GM21576 (cell line): ENCODE measurements at regions not wholly inside any gene's neighbourhood (a gene's known extent, or its start where the extent isn't known, plus 50 kb on each side); places are given as distances from the start of the nearest gene placed in this dataset.
"Not testable (repeated sequence)": the region's sequence is repeated elsewhere in the genome, so short reads cannot be mapped to it uniquely, and the experiment has no call there.

ENCODE experiments used
- ATAC-seq: cut with Tn5 transposase; IDR thresholded peaks from one replicate; pipeline ENCODE4 v1.9.1; 2021; ENCODE audit warnings: mild to moderate bottlenecking, moderate library complexity; ENCODE audit not compliant: unreplicated experiment

DNA sequence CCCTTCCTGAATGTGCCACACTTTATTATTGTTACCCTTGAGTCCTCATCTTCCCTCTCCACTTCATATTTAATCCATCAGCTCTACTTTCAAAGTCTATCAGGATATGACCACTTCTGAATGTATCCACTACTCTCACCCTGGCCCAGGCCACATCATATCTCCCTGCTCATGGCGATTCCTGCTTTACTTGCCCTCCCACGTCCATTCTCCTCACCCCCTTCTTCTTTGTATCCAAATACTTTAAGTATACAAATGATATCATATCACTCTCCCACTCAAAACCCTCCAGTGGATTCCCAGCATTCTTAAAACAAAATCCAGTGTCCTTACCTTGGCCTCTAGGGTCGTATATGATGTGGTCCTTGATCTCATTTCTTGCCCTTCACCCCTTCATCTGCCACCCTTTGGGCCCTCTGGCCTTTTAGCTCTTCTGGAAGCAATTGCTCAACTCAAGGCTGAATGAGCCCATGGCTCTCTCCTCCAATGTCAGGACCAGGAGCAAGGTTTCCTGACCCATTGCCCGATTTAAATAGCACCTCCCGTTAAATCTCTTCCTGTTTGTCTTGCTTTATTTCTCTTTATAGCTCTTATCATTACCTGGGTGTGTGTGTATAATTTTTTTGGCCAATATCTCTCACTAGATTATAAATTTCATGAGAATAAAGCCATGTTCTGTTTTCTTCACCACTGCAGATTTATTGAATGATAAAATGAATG is 205.9 kb upstream of the ECI2 start:
- no peak for ATAC-seq

DNA sequence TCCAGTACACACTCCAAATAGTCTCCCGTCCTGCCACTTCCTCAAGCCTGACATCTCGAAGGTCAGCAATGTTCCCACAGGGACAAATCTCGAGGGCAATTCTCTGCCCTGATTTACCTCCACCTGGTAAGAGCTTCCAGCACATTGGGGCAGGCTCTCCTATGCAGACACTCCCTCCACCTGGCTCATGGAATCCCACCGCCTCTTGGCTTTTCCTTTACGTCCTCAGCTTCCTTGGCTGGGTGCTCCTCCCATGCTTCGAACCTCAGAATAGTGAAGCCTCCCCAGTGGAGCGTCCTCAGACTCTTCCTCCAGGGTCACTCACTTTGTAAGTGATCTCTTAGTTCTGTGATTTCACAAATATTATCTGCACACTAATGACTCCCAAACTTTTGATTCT is 205.2 kb upstream of the ECI2 start:
- ATAC-seq: no peak

DNA sequence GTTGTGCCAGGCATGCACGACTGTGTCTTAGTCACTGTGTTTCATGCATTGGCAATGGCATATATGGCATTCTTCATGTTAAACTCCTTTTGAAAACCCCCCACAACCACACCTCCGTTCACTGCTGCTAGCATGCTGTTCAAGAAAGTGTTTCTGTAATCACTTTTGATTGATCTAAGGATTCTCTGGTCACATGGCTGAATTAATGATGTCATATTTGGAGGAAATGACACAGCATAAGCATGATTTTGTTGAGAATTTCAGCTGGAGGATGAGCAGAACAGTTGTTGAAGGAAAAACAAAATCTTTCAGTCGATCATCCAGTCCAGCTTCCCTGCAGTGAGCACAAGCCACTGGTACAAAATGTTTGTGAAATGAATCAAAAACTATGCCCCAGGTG is 203.5 kb upstream of the ECI2 start:
- no peak for ATAC-seq

DNA sequence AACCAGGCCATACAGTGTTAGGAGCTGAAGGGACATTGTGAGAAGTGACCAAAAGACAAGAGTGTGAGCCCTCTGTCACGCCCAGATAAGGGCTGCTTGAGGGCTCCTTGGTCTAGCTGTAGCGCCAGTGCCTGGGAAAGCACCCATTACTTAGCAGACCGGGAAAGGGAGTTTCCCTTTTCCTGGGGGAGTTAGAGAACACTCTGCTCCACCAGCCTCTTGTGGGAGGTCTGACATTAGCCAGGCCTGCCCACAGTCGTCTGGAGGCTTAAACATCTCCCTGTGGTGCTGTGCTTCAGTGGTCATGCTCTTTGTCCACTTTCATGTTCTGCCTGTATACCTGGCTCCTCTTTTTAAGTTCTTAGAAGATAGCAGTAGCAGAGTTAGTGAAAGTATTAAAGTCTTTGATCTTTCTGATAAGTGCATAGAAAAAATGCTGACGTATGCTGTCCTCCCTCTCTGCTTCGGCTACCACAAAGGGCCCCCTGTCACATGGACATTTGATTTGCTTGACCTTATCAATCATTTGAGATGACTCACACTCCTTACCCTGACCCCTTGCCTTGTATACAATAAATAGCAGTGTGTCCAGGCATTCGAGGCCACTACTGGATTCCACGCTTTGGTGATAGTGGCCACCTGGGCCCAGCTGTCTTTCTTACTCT is 201.5 kb upstream of the ECI2 start:
- no peak for ATAC-seq

DNA sequence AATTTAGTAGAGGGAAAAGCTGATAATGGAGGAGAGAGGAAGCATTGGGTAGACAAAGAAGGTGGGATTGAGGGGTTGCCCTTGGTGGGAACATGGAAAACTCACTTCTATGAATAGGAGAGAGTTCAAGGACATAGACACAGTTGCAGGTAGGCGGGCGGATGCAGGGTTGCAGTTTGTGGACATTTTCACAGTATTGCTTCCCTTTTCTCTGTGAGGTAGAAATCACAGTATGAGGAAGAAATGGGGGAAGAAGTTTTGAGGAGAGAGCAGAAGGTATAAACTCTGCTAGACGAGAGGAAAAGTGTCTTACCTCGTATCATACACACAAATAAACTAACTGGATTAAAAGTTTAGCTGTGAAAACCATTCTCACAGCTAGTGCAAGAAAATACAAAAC is 200.7 kb upstream of the ECI2 start:
- ATAC-seq: no peak

DNA sequence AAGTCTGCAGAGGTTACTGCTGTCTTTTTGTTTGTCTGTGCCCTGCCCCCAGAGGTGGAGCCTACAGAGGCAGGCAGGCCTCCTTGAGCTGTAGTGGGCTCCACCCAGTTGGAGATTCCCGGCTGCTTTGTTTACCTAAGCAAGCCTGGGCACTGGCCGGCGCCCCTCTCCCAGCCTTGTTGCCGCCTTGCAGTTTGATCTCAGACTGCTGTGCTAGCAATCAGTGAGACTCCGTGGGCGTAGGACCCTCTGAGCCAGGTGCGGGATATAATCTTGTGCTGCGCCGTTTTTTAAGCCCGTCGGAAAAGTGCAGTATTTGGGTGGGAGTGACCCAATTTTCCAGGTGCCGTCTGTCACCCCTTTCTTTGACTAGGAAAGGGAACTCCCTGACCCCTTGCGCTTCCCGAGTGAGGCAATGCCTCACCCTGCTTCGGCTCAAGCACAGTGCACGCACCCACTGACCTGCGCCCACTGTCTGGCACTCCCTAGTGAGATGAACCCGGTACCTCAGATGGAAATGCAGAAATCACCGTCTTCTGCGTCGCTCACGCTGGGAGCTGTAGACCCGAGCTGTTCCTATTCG is 198.9 kb upstream of the ECI2 start:
- ATAC-seq: not testable (repeated sequence)

DNA sequence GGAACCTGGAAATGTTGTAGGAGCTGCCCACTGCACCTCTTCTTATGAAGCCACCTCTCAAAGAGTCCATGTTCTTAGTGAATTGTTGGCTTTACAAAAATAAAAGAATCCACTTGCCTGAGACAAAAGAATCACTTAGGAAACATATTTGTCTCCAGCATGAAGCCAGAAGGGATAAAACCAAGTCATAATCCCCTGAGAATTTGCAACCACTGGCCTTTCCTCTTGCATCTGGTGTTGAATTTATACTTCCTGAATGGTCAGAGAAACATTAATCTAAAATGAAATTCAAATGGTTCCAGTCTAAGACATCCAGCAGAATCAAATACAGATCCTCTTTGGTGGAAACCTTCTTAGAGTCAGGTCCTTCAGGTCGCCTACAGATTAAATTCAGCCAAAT is 192.5 kb upstream of the ECI2 start:
- no peak for ATAC-seq

DNA sequence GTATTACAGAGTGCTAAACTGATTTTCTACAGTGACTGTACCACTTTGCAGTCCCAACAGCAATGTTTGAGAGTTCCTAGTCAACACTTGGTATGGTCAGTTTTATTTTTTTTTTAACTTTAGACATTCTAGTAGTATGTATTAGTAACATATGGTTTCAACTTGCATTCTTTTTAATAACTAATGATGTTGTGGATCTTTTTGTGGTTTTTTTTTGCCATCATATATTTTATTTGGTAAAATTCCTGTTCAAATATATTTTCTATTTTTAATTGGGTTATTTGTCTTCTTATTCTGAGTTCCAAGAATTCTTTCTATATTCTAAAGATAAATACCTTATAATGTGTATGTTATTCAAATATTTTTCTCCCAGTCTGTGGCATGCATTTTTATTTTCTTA is 189.4 kb upstream of the ECI2 start:
- ATAC-seq: no peak

DNA sequence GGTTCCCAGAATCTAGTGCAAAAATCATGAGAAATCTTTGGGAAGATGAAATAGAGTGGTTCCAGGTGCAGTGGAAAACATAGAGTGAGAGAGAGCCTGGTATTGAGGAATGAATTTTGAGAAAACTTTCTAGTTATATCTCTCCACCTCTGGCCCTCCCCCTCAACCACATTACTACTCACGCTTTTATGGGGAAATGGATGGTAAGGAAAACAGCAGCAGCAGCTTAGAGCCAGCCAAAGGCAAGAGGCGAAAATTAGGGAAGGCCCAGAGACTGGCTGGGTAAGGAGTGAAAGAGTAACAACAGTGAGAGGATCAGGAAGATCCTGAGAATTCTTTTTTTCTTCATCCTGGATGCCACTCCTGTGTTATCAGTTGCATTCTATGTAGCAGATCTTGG is 187.9 kb upstream of the ECI2 start:
- no peak for ATAC-seq

DNA sequence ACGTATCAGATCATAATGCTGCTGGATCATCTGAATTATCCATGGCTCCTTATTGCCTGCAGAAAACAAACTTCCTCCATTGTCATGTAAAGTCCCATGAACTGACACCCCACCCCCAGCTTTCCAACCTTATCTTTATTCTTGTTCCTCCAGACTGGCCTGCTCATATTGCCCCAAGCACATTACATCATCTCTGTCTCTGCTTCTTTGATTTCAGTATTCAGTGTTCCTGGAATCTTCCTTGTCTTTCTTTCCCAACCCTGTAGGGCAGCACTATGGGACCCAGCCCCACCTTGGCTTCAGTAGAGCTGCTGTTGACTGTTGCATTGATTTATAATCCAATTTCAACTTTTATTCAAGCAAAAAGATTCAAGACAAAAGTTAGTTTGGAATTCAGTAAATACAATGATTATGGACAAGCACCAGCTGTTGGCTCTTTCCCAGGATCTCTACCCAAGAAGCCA is 187.5 kb upstream of the ECI2 start:
- ATAC-seq: no peak

DNA sequence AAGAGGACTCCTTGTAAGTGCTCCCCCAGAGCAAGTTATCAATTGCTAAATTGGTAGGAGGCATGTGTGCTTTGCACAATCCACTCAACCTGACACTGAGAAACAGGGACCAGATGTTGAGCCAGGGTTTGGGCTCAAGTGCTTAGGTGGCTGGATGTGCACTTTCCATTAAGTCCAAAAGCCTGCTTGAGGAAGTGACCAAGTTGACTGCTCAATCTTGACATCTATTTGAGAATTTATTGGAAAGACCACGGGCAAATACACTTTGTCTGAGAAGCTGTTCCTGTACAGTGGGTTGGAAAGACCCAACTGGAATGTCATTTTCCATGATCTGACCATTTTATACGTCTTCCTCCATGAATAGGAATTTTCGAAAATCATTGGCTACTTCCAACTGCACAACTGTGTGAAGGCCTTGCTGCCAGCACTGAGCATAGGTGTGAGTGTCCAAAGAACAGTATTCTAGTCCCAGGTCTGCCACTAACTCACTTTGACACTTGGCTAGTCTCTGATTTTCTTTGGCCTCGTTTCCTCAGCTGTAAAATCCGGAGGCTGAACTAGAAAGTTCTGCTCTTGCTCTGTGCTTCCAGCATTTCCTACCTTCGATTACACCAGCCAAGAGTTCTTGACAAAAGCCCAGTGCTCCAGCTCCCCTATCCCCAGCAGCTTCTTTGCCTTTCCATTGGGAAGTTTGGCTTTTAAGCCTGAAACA is 186.9 kb upstream of the ECI2 start:
- no peak for ATAC-seq

DNA sequence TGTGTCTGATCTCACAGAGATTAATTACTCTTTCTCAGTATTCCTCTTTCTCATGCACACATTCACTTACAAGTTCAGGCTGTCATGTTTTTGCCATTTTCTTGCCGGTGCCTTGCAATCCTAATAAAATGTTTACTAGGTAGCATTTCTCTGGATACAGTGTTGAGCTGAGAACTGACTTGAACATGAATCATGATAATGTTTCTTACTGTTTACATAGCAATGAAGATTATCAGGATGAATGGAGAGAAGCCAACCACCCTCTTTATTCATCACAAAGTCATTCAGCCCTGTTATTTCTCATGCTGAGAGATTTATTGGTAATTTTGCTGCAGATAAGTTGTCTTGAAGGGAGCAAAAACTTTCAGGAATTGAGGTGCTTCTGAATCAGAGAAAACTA is 185.5 kb upstream of the ECI2 start:
- no peak for ATAC-seq

DNA sequence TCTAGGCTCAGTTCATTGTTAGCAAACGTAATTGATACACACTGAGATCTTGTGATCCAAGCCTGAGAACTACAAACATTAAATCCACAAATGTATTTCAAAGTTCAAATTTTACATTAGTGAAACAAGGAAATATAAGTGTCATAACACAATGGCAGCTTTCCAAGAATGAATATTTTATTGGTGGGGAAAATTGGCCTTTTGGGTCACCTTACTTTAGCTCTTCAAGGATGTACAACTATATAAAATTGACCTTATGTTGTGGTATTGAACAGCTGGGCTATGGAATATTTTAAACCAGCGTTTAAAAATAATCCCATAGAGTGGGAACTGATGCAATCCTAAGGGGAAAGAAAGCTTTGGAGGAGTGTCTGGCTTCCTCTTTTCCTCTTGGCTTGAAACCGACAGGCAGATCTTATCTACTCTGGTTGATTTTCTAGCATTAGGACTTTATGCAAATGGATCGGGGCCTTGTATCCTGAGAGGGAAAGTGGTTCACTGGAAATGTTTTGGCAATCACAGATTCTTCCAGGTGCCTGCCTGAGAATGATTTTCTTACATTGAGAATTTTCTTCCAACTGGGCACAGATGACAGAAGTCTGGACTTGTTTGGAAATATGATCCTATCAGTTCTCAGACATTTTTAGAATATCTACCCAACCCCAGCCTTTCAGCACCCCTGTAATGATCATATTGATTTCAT is 184.8 kb upstream of the ECI2 start:
- no peak for ATAC-seq

DNA sequence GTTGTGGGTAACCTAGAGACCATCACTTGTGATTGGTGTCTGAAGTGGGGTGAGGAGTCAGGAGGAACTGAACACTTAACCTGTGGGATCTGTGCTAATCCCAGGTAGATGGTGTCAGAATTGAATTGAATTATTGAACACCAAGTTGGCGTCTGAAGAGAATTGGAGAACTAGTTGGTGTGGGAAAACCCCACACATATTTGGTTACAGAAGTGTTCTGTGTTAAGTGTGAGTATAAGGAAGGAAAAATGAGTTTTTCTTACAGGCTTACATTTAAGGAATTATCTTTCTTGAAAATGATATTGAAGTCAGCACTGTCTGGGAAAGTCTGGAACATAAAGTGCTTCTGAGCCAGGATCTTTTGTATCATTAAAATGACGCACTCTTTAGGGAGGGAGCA is 182.9 kb upstream of the ECI2 start:
- no peak for ATAC-seq

DNA sequence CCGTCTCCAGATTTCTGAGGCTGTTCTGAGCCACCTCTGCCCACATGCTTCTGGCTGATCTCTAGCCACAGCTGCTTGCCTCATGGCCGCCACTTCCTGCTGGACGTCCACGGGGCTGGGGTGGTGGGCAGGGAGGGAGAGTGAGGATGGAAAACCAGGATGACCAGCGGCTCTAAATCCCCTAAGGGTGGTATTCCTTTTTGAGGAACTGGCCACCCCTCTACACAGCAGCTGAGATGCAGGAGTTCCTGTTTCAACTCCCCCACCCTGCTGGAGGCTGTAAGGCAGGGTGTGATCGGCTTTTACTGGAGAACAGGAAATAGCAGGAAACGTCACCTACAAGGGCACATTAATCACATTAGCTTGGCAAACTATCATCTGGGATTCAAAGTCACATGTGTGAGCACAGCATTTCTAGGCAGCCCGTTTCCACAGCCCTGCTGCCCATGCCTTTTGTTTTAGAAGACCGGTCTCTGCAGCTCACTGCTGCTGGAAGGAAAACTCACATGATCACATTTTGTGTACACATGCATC is 181.6 kb upstream of the ECI2 start:
- no peak for ATAC-seq

DNA sequence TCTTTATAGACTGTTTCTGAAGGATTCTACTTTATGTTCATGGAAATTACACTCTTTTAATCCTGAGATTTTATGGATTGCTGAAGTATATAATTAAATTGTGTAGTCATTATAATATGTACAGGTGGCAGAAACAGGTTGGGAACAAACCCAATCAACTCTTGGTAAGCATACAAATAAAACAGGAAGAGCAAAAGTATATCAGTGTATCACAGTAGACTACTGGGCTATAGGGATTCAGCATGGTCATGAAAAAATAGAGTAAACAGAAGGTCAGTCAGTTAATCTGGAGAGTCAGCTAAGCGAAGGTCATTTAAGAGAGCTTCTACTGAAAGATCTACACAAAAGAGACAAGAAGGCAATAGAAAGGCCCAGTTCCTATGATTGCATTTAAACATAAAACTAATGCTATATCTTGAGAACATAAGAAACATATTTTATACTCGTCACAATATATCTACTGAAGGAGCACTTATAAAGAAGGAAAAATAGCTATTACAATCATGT is 178.9 kb upstream of the ECI2 start:
- ATAC-seq: no peak

DNA sequence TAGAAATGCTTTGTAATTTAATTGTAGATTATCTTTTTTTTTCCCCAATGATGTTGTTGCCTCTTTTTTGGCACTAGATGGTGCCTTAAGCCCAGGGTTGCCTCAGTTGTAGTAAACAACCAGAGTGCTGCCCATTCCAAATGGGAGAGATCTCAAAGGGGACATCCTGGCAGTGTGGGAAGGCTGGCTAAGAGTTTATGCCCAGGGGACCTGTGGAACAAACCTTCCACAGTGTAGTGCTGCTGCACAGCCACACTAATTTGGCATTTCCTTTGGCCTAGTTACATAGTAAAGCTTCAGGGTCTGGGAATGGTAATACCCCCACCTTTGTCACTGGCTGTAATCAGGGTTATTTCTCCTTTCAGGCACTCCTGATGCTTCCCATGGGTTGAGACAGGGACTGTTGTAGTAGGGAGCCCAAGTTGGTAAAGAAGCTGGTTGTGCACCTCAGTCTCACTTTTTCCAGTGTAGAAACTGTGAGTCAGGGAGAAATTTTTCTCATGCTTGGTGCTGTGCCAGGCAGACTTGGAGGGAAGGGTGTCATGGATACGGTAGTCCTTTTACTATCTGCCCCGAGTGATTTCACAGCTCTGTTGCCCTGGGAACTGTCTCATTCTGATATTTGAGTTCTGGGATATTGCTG is 177.8 kb upstream of the ECI2 start:
- ATAC-seq: no peak

DNA sequence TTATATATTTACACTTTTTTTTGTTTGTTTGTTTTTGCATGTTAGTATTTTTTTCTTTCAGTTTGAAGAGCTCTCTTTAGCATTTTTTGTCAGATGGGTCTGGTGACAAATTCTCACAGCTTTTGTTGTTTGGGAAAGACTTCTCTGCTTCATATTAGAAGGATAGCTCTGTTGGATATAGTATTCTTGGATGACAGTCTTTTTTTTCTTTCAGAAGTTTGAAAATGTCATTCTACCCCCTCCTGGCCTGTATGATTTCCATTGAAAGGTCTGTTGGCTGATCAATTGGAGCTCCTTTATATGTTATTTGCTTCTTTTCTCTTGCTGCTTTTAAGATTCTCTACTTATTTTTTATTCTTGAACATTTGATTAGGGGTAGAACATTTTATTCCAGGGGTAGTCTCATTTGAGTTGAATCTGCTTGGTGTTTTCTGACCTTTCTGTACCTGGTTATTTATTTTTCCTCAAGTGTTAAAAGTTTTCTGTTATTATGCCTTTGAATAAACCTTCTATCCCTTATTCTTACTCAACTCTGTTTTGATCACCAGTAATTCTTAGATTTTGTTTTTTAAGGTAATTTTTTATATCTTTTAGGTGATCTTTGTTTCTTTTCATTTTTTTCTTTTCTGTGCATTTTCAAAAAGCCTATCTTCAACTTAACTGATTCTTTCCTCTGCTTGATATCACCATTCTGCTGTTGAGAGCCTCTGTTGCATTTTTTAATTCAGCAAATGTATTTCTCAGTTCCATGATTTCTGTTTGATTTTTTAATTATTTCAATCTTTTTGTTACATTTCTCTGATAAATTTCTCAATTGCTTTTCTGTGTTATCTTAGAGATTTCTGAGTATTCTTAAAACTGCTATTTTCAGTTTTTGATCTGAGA is 176.8 kb upstream of the ECI2 start:
- no peak for ATAC-seq

DNA sequence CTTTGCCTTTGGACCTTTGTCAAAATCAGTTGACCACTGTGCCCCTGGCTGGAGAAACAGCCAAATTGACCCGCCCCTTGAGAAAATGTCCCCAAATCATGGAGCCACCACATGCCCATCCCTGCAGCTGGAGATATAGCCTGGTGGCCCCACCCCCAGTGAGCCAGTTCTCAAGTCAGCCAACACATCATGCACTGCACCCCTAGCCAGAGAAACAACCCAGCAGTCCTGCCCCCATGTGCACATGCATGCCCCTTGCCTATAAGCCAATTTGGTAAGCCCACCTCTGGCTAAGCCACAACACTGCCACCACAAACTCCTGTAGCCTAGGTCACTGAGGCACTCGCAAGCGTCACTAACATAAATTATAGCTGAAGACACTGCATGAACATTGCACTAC is 174.2 kb upstream of the ECI2 start:
- ATAC-seq: no peak
